Stimulated activated CD8-positive, alpha-beta memory T cell treated with anti-CD3 and anti-CD28 coated beads, Interleukin-12 subunit alpha, Interleukin-12 subunit beta, amount 100 ng/mL, for 1 hour (primary cell): ENCODE measurements at regions not wholly inside any gene's neighbourhood (a gene's known extent, or its start where the extent isn't known, plus 50 kb on each side); places are given as distances from the start of the nearest gene placed in this dataset.

Experiments
- DNase-seq: peaks from one replicate; pipeline ENCODE4 v3.0.0-alpha.2; 2020; ENCODE audit warnings: low read depth

- DNase-seq: no peak
Observed at GRCh38 chr17:15894913-15895658, 49.8 kb upstream of the ADORA2B start.
